Breast epithelium (tissue), 4 donors: ENCODE measurements at regions not wholly inside any gene's neighbourhood (a gene's known extent, or its start where the extent isn't known, plus 50 kb on each side); places are given as distances from the start of the nearest gene placed in this dataset.
"Not testable (repeated sequence)": the region's sequence is repeated elsewhere in the genome, so short reads cannot be mapped to it uniquely, and the experiment has no call there.

ENCODE experiments used
- DNase-seq, 2 donors: peaks; one replicate each; pipeline ENCODE4 v3.0.0-alpha.2; 2019; ENCODE audit warnings: low spot score in 2 of 2
- H3K27ac ChIP-seq, 2 donors: fragments of 200-600 bp; sonication (generic) in 1 of 2; one replicate each; pipeline ENCODE4 v1.5.1; 2016 to 2019; ENCODE audit warnings: mild to moderate bottlenecking in 1 of 2
- H3K27me3 ChIP-seq, 2 donors: fragments of 200-600 bp; sonication (generic) in 1 of 2; one replicate each; pipeline versions ENCODE4 v1.5.1 to v1.6.0; 2017 to 2019; ENCODE audit warnings: control low read depth in 1 of 2, mild to moderate bottlenecking in 1 of 2
- H3K36me3 ChIP-seq: fragments of 200-600 bp; one replicate; pipeline ENCODE4 v1.5.1; 2019
- H3K4me1 ChIP-seq, 2 donors: fragments of 200-600 bp; sonication (generic); one replicate each; pipeline ENCODE4 v1.5.1; 2016 to 2019; ENCODE audit warnings: control low read depth in 1 of 2
- H3K4me3 ChIP-seq, 3 donors: fragments of 200-600 bp; sonication (generic); 1 replicate in 2 of 3; 2 replicates in 1 of 3; pipeline ENCODE4 v1.5.1; 2016 to 2019; ENCODE audit warnings: mild to moderate bottlenecking in 3 of 3, moderate library complexity in 2 of 3
- H3K9me3 ChIP-seq, 2 donors: fragments of 200-600 bp; sonication (generic) in 1 of 2; one replicate each; pipeline ENCODE4 v1.5.1; 2016 to 2019; ENCODE audit warnings: control low read depth in 1 of 2
- POLR2A ChIP-seq: fragments of 450-650 bp; IDR thresholded peaks from one replicate; pipeline ENCODE4 v1.6.1; 2016; ENCODE audit warnings: antibody characterized with exemption, mild to moderate bottlenecking, moderate library complexity
- POLR2AphosphoS5 ChIP-seq, 3 donors: sonication (generic); formaldehyde crosslinking; IDR thresholded peaks; one replicate each; pipeline ENCODE4 v1.6.1; 2017; ENCODE audit warnings: antibody characterized with exemption in 3 of 3
- intact Hi-C: fragments of 100-400 bp; cut with DNase I; formaldehyde crosslinking; loops from one replicate; pipeline ENCODE4 v1.15.1; 2023; ENCODE audit warnings: low total_unique reads
- TF ChIP-seq, protein P1 (sequence below), 3 donors: fragments of 450-650 bp; IDR thresholded peaks; one replicate each; pipeline ENCODE4 v1.5.1; 2016 to 2017; ENCODE audit warnings: antibody characterized with exemption in 3 of 3, mild to moderate bottlenecking in 3 of 3, moderate library complexity in 3 of 3

DNA sequence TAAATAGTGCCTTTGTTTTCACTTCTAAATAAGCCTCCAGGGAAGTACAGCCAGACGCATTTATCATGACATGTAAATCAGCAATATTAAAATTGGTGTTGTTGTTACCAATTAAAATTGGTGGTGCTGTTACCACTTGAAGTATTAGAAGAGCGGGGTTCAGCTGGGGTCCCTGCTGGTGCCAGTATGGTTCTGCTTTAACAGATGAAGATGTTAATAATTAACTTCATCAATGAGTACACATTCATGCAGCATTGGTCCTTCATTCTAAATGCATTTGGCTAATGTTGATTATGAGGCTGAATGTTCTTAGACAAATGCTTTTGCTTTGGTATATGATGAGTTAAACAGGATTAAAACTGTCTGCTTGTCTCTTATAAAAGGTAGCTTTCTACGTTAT lies 67.6 kb upstream of the TMC1 start:
- Histone ChIP-seq H3K27ac (no peak overlapping the region), H3K27me3 (no peaks in the 10 kb centered on the region), H3K9me3 (no peaks in the 10 kb centered on the region), H3K4me3 (no peak overlapping the region), H3K36me3 (no peaks in the 10 kb centered on the region), H3K4me1 (no peaks in the 10 kb centered on the region)
- TF ChIP-seq POLR2AphosphoS5 (IDR thresholded peaks at IDR 0.05) (no peak), POLR2A (no peak)
- TF ChIP-seq, protein P1, sequence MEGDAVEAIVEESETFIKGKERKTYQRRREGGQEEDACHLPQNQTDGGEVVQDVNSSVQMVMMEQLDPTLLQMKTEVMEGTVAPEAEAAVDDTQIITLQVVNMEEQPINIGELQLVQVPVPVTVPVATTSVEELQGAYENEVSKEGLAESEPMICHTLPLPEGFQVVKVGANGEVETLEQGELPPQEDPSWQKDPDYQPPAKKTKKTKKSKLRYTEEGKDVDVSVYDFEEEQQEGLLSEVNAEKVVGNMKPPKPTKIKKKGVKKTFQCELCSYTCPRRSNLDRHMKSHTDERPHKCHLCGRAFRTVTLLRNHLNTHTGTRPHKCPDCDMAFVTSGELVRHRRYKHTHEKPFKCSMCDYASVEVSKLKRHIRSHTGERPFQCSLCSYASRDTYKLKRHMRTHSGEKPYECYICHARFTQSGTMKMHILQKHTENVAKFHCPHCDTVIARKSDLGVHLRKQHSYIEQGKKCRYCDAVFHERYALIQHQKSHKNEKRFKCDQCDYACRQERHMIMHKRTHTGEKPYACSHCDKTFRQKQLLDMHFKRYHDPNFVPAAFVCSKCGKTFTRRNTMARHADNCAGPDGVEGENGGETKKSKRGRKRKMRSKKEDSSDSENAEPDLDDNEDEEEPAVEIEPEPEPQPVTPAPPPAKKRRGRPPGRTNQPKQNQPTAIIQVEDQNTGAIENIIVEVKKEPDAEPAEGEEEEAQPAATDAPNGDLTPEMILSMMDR (IDR thresholded peaks at IDR 0.05), result no peak
- intact Hi-C loops, result no loop called here
- DNase-seq, result no peak

DNA sequence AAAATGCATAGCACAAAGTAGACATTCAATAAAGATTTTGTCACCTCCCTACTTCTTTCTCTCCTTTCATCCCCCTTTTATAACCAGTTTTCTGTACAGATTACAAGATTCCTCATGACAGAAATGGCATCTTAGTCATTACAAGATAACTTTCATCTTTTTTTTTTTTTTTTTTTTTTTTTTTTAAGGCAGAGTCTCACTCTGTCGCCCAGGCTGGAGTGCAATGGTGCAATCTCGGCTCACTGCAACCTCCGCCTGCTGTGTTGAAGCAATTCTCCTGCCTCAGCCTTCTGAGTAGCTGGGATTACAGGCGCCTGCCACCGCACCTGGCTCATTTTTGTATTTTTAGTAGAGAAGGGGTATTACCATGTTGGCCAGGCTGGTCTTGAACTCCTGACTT lies 75.2 kb upstream of the TMC1 start:
- H3K9me3 ChIP-seq, H3K27me3 ChIP-seq, H3K27ac ChIP-seq, intact Hi-C loops, H3K4me1 ChIP-seq, H3K4me3 ChIP-seq, H3K36me3 ChIP-seq, DNase-seq: not testable (repeated sequence)

DNA sequence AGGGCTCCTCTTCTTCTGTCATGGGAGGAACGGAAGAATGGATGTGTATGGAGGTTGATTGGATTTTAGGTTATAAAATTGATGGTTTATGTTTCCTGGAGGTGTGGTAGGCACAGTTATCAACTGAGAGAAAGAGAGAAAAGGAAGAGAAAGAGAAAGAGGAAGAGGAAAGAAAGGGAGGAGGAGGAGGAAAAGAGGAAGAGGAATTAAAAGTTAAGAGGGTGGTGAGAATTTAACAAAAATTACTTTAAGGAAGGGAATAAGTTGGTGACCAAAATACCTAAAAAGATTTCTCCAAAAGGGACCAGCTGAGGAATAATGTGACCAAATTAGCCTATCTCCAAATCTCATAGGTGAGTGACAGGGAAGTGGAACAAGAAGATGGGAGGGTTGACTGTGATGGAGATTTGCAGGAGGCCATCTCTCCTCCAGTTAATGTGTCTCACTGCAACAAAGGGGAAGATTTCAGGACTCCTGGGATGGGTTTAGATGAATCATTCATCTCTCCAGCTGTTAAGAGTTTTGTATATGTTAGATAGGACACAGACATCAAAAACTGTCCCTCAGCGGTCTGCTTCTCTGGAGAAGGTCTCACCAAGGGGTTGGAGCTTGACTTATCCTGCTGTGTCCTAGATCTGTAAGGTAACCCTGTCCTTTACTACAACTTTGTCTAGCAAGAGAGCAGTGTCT lies 76.0 kb upstream of the TMC1 start:
- DNase-seq, result no peak
- Histone ChIP-seq H3K4me1 (no peaks in the 10 kb centered on the region), H3K36me3 (no peaks in the 10 kb centered on the region), H3K4me3 (no peak overlapping the region), H3K27ac (no peak overlapping the region), H3K27me3 (no peaks in the 10 kb centered on the region), H3K9me3 (no peaks in the 10 kb centered on the region)
- TF ChIP-seq, protein P1 (IDR thresholded peaks at IDR 0.05), result no peak
- TF ChIP-seq POLR2AphosphoS5 (IDR thresholded peaks at IDR 0.05) (no peak), POLR2A (no peak)
- intact Hi-C loops, result no loop called here

DNA sequence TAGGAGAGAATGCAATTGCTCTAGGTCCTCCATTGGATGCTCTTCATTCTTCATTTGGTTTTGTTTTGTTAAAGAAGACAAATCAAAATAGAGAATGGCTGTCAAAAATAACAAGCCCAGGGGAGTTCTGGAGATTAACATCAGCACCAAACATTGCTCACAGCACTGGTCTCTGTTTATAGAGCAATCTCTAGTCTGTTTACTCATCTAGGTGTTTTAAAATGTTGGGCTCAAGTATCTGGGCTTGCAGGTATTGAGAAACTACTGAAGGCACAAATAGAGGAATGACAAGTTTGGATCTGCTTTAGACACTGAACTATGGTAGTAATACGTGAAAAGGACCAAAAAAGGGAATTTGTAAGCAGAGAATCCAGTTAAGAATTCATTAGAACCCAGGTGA lies 77.0 kb upstream of the TMC1 start:
- no peak for DNase-seq
- no peak overlapping the region for H3K4me3 ChIP-seq
- H3K27ac ChIP-seq, result no peak overlapping the region
- TF ChIP-seq POLR2AphosphoS5 (IDR thresholded peaks at IDR 0.05), result no peak
- TF ChIP-seq, protein P1 (IDR thresholded peaks at IDR 0.05), result no peak
- intact Hi-C loops, result no loop called here
- H3K27me3 ChIP-seq, result no peaks in the 10 kb centered on the region
- H3K4me1 ChIP-seq, result no peaks in the 10 kb centered on the region
- H3K9me3 ChIP-seq, result no peaks in the 10 kb centered on the region
- H3K36me3 ChIP-seq, result no peaks in the 10 kb centered on the region

DNA sequence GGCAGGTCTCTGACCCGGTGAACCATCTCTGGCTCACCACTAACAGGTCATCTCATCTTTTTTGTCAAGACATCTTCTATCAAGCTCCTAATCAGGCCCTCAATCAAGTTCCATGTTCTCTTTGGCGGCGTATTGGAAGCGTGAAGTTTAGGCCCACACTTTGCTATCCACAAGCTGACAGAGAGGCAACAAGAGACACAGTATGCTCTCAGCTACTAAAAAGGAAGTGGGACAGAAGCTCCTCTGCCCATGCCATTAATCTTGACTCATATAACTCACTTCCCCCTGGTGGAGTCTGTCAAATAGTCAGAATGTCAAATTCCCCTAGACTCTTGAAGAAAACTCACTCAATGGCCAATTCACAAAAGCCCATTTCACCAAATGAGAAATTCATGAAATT lies 77.6 kb upstream of the TMC1 start:
- no peaks in the 10 kb centered on the region for H3K9me3 ChIP-seq
- no peak overlapping the region for H3K4me3 ChIP-seq
- intact Hi-C loops, result no loop called here
- no peaks in the 10 kb centered on the region for H3K36me3 ChIP-seq
- no peak overlapping the region for H3K27ac ChIP-seq
- no peak for DNase-seq
- H3K27me3 ChIP-seq, result no peaks in the 10 kb centered on the region
- no peaks in the 10 kb centered on the region for H3K4me1 ChIP-seq
- TF ChIP-seq POLR2A, result no peak
- TF ChIP-seq, protein P1 (IDR thresholded peaks at IDR 0.05), result no peak
- no peak for TF ChIP-seq POLR2AphosphoS5 (IDR thresholded peaks at IDR 0.05)
